Nephron (organoid): ENCODE measurements at regions not wholly inside any gene's neighbourhood (a gene's known extent, or its start where the extent isn't known, plus 50 kb on each side); places are given as distances from the start of the nearest gene placed in this dataset.

Experiments used
- H3K27ac Mint-ChIP-seq, 3 experiments: 2 replicates each; pipeline ENCODE4 v1.8.0; 2020; ENCODE audit warnings: mixed read lengths in 3 of 3, mild to moderate bottlenecking in 2 of 3, moderate library complexity in 1 of 3
- H3K27me3 Mint-ChIP-seq: 2 replicates; pipeline ENCODE4 v1.8.0; 2021; ENCODE audit warnings: low read depth, mild to moderate bottlenecking, moderate library complexity, mixed read lengths
- H3K36me3 Mint-ChIP-seq: 2 replicates; pipeline ENCODE4 v1.8.0; 2020; ENCODE audit warnings: low read depth, mixed read lengths
- H3K4me1 Mint-ChIP-seq: 2 replicates; pipeline ENCODE4 v1.8.0; 2020; ENCODE audit warnings: mixed read lengths
- H3K4me3 Mint-ChIP-seq, 3 experiments: 2 replicates each; pipeline ENCODE4 v1.8.0; 2020; ENCODE audit warnings: mild to moderate bottlenecking in 3 of 3, mixed read lengths in 3 of 3, moderate library complexity in 2 of 3
- H3K9me3 Mint-ChIP-seq: 2 replicates; pipeline ENCODE4 v1.8.0; 2020; ENCODE audit warnings: mixed read lengths
- CTCF ChIP-seq, 3 experiments: fragments of 200-600 bp; sonication (generic); IDR thresholded peaks; one replicate each; pipeline ENCODE4 v1.5.0; 2021; ENCODE audit warnings: antibody characterized with exemption in 3 of 3; ENCODE audit not compliant: unreplicated experiment in 3 of 3

GRCh38 chr4:64715741-64716140 is 306.5 kb upstream of the TECRL start:
- Mint-ChIP-seq H3K36me3 (no peaks in the 10 kb centered on the region), H3K27me3 (no peaks in the 10 kb centered on the region), H3K27ac (no peak overlapping the region), H3K4me1 (no peaks in the 10 kb centered on the region), H3K4me3 (no peak overlapping the region), H3K9me3 (no peaks in the 10 kb centered on the region)
- TF ChIP-seq CTCF (IDR thresholded peaks at IDR 0.05; ENCODE audit: unreplicated experiment in 3 of 3): no peak

GRCh38 chr4:64713256-64713840 is 304.1 kb upstream of the TECRL start:
- Mint-ChIP-seq H3K4me3 (no peak overlapping the region), H3K36me3 (no peaks in the 10 kb centered on the region), H3K27me3 (no peaks in the 10 kb centered on the region), H3K4me1 (no peaks in the 10 kb centered on the region), H3K9me3 (no peaks in the 10 kb centered on the region), H3K27ac (no peak overlapping the region)
- peak; percentile 44 to 73 (median 60) for TF ChIP-seq CTCF (IDR thresholded peaks at IDR 0.05; ENCODE audit: unreplicated experiment in 3 of 3)

GRCh38 chr4:64712590-64712989 is 303.3 kb upstream of the TECRL start:
- H3K4me3 Mint-ChIP-seq: no peak overlapping the region
- no peaks in the 10 kb centered on the region for H3K9me3 Mint-ChIP-seq
- no peaks in the 10 kb centered on the region for H3K36me3 Mint-ChIP-seq
- no peaks in the 10 kb centered on the region for H3K4me1 Mint-ChIP-seq
- no peak for TF ChIP-seq CTCF (IDR thresholded peaks at IDR 0.05; ENCODE audit: unreplicated experiment in 3 of 3)
- no peaks in the 10 kb centered on the region for H3K27me3 Mint-ChIP-seq
- H3K27ac Mint-ChIP-seq: no peak overlapping the region

GRCh38 chr4:64705989-64706388 is 296.7 kb upstream of the TECRL start:
- H3K27me3 Mint-ChIP-seq: no peaks in the 10 kb centered on the region
- H3K27ac Mint-ChIP-seq: no peak overlapping the region
- no peak for TF ChIP-seq CTCF (IDR thresholded peaks at IDR 0.05; ENCODE audit: unreplicated experiment in 3 of 3)
- H3K4me1 Mint-ChIP-seq: no peaks in the 10 kb centered on the region
- H3K36me3 Mint-ChIP-seq: no peaks in the 10 kb centered on the region
- peaks cover 5% of the 10 kb centered on the region for H3K9me3 Mint-ChIP-seq
- no peak overlapping the region for H3K4me3 Mint-ChIP-seq

GRCh38 chr4:64698171-64698570 is 288.9 kb upstream of the TECRL start:
- H3K36me3 Mint-ChIP-seq: no peaks in the 10 kb centered on the region
- H3K4me3 Mint-ChIP-seq: no peak overlapping the region
- no peaks in the 10 kb centered on the region for H3K27me3 Mint-ChIP-seq
- no peak for TF ChIP-seq CTCF (IDR thresholded peaks at IDR 0.05; ENCODE audit: unreplicated experiment in 3 of 3)
- no peaks in the 10 kb centered on the region for H3K9me3 Mint-ChIP-seq
- no peak overlapping the region for H3K27ac Mint-ChIP-seq
- no peaks in the 10 kb centered on the region for H3K4me1 Mint-ChIP-seq

- TF ChIP-seq CTCF (IDR thresholded peaks at IDR 0.05; ENCODE audit: unreplicated experiment in 3 of 3): no peak
- H3K4me3 Mint-ChIP-seq: no peak overlapping the region
- H3K27me3 Mint-ChIP-seq: no peaks in the 10 kb centered on the region
- H3K9me3 Mint-ChIP-seq: peaks cover 5% of the 10 kb centered on the region
- H3K36me3 Mint-ChIP-seq: no peaks in the 10 kb centered on the region
- H3K27ac Mint-ChIP-seq: no peak overlapping the region
- H3K4me1 Mint-ChIP-seq: no peaks in the 10 kb centered on the region
These were observed 273.7 kb upstream of the TECRL start for GRCh38 chr4:64682946-64683345.
